Epidermal melanocyte (primary cell): ENCODE measurements at regions not wholly inside any gene's neighbourhood (a gene's known extent, or its start where the extent isn't known, plus 50 kb on each side); places are given as distances from the start of the nearest gene placed in this dataset.

Source experiments
- DNase-seq: peaks from one replicate; pipeline ENCODE4 v3.0.0; 2011; ENCODE audit warnings: low spot score; ENCODE audit not compliant: insufficient read length

DNA sequence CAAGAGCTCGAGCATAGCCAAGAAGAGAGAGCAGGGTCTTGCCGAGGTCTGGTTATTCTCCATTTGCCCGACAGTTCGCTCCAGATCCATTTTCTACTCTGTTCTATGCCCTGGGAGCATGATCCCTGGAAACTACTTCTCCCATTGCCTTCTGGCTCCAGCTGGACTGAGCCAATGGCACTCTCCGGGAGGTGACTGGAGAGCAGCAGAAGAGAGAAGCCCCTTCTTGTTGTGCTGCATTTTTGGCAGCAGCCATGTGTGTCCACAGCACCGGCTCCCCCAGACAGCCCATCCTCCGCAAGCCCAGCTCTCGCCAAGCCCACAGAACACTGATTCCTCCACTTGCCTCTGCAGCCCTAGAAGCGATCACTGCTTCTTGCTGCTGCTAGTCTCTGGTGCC is 345.5 kb downstream of the TNS1 start:
- no peak for DNase-seq

DNA sequence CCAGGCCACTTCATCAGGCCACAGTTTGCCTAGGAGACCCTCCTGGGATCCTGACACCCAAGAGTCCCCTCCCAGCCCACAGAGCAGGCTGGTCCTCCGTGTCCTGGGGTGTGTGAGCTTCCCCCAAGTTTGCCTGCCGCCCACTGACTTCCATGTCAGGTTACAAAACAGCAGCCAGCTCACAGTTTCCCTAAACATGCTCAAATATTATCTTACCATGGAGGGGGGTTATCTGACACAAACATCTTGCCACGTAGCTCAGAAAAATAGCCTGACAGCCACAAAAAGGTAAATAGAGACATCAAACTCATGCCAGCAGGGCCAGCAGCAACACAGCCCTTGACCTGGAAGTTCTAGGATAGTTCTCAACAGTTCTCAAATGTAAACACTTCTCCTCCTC is 346.5 kb downstream of the TNS1 start:
- DNase-seq, result no peak

DNA sequence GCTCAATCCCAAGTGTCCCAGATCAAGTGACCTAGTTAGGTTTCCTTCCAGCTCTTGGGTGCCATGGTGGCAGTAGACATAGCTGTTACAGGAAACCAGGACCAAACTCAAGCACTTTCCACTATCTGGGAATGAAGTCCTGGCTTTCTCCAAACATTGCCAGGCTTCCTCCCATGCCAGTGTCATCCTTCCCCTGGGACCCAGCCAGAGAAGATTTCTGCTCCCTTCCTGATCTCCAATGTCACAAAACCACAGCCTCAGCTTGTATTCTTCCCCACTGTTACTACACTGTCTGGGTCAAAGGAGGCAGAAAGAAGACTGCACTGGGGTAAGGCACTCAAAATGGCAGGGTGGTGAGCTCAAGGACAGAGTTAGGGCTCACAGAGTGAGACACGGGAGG is 347.1 kb downstream of the TNS1 start:
- DNase-seq, result no peak

DNA sequence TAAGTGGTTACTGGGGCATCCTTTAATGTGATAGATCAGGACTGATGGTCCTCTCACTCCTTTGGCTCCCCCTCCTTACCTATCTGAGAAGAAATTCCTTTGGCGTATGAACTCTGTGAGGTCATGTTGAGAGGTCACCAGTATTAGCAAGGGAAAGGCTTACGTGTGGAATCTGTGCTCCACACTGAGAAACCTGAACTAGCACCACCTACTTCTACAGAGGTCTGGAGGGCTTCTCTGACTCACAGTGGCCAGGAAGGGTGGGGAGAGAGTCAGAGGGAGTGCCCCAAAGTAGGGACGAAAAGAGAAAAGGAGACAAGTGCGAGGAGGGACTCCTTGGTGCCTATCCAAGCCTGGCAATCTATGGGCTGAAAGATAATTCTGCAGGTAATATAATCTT is 348.6 kb downstream of the TNS1 start:
- no peak for DNase-seq

DNA sequence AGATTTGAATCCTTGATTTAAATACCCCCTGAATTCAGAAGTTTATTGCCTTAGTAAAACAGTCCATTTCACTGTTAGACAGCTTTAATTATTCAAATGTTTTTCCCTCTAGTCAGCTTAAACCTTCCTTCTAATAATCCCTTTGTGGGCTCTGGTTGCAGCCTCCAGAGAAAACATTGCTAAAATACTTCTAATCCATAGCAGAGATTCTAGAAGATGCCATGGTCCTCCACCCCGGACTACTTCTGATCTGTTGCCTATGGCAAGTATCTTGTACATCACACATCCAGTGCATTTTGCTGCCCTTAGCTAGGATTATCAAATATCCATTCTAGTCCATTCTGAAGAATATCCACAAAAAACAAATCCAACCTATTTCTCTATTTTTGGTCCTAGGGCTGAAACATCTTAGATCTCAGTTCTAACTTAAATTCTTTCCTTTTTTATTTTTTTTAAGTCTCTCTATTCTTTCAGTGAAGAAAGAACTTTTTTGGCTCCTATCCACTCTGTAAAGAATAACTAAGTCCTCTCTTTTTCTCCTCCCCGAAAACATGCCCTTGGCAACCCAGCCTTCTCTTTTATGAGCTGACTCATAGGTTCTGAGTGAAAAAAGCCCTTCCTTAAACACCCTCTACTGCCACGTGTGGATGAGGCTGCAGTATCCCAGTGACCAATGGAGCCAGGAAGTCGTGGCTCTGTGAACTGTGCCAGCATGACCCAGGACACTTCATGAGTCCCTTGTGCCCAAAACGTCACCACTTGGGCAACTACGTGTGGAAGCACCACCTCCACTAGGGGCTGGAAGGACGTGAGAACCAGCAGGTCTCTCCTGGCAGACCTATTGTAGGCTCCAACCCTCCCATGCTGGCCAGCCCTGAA is 349.8 kb downstream of the TNS1 start:
- DNase-seq, result peak; percentile 83

DNA sequence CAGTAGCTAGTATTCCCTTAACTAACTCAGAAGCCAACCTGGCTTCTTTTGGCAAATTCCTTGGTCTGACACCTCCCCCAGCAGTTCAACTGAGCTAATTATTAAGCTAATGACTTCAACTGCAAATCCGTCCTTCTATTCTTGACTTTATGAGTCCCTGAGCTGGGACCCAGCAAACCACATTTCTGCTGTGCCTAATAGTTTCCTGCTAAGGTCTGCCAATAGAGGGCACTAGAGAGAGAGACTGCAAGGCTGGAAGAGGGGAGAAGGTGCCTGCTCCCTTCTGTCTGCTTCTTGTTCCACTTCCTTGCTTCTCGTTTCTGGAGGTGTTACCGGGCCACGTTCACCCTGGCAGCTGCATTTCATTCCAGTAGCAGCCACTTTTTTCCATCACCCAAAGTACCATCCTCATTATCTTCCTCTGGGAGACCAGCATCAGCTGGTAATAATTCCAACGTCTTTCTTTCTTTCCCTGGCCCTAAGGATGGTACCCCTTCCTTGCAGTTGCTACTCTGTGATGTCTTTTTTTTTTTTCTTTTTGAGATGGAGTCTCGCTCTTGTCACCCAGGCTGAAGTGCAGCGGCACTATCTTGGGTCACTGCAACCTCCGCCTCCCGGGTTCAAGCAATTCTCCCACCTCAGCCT is 352.0 kb downstream of the TNS1 start:
- DNase-seq, result peak; percentile 38

DNA sequence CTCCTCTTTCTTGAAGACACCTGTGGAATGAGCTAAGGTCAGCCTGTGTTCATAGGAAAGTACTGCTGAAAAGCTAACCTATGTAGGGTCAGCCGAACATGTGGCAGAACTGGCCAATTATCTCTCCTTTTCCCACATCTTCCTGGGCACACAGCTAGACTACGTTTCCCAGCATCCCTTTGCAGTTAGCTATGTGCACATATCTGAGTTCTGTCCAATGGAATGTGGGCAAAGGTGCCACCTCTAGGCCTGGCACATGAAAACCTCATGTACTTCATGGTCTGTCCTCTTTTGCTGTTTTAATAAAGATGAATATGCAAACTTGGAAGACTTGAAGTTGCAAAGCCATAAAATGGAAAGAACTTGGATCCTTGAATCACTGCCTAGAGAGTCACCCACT is 352.6 kb downstream of the TNS1 start:
- DNase-seq, result no peak

DNA sequence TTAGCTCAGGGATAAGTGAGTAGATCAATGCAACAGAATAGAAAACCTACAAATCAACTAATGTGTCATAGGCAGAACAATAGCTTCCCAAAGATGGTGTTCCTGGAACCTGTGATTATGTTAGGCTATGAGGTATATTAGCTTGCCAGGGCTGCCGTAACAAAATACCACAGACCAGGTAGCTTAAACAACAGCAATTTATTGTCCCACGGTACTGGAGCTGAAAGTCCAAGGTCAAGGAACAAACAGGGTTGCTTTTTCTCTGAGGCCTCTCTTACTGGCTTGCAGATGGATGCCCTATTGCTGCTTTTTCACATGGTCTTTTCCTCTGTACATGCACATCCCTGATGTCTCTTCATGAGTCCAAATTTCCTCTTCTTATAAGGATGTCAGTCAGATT is 354.9 kb downstream of the TNS1 start:
- no peak for DNase-seq

DNA sequence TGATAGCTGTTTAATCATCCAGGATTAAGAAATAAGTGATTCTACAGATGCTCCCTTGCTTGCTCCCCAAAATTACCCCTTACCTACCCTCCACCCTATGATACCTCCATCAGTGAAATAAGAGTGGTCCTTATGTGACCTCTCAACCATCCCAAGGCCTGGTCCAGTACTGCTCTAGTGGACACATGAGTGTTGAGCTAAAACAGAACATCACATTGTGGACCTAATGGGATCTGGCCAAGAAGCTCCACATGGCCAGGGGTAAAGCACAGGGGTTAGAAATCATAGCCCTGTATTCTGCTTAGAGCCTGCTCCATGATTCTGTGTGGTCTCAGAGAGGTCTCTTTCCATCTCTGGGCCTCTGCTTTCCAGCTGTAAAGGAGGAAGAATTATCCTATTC is 355.6 kb downstream of the TNS1 start:
- no peak for DNase-seq

DNA sequence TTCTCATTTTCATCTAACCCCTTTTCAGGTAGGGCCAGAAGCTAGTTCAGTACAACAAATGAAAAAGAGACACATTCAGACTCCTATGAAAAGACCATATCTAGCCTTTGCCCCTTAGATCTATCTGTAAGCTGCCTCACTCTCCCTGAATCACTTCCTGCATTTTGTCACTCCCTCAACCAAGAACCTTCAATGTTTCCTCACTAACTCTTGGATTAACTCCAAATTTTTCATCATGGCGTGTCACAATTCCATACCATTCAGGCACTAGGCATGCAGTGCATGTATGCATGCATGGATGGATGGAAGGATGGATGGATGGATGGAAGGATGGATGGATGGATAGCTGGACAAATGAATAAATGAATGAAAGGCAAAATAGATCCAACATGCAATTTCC is 356.9 kb downstream of the TNS1 start:
- DNase-seq, result no peak

DNA sequence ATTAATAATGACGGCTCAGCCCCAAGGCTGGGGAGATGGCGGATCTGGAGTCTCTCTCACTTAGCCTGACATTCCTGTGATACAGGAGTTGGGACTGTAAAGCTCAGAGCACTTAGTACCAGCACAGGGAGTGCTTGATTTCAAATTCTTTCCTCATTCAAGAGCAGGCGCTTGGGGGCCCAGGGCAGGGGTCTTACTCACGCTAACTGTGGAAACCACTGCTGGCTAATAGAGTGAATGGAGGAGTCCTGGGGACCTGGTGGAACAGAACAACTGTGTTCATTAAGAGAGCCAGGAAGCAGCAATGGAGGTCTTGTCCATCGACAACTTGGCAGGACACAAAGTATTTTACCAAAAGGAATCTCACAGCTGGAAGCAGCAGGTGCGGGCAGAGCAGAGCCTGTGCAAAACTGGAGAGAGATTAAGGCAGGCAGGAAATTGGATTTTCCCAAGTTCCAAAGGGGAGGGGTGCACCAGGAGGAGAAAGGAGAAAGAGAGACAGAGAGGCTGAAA is 358.9 kb downstream of the TNS1 start:
- no peak for DNase-seq

DNA sequence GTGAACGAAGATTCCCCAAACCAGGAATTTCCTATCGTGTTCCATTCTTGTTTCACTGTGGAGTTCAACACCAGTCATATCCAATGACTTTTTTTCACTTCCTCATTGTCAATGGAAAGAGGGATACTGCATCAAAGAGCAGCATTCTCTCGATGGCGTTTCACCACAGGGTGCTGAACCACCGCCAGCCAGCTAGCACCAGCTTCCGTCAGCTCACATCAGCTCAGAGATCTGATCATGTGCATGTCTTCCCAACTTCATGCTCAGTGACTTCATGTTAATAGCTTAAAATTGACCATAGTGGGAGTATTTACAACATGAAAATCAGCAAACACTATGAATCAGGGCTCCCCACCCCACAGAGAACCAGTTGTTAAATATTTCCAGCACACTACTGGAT is 359.9 kb downstream of the TNS1 start:
- DNase-seq, result no peak

DNA sequence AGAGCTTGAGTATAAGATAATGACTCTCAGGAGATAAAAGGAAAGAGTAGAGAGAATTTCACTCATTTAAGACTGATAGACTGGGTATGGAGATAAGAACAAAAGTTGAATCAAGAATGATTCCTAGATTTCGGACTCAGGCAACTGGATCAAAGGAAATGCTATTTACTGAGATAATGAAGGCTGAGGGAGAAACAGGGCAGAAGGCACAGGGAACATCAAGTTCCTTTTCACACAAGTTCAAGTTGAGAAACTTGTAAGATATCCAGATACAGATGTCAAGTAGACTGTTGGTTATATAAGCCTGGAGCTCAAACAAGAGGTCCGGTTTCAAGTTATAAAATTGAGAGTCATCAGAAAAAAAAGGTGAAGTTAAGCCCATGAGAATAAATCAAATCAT is 360.8 kb downstream of the TNS1 start:
- DNase-seq, result no peak

DNA sequence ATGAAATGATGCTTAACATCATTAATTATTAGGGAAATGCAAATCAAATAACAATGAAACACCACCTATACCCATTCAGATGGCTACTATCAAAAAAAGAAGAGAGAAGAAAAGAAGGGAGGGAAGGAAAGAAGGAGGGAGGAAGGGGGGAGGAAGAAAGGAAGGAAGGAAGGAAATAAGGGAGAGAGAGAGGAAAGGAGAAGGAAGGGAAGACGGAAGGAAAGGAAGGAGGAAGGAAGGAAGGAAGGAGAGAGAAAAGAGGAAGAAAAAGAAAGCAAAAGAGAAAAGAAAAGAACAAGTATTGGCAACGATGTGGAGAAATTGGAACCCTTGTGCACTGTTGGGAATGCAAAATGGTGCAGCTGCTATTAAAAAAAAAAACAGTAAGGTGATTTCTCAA is 363.3 kb downstream of the TNS1 start:
- no peak for DNase-seq

DNA sequence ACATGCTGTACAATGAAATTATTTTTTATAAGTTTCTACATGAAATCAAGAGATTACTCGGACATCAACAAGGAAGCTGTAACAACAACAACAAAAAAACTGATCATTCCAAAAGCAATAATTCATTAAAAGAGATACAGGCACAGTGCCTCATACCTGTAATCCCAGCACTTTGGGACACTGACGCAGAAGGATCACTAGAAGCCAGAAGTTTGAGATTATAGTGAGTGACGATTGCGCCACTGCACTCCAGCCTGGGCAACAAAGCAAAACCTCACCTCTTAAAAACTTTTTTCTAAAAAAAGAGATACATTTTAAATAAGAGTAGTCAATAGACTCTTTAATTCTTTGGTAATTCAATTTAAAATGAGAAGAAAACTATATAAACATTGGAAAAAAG is 364.3 kb downstream of the TNS1 start:
- no peak for DNase-seq

DNA sequence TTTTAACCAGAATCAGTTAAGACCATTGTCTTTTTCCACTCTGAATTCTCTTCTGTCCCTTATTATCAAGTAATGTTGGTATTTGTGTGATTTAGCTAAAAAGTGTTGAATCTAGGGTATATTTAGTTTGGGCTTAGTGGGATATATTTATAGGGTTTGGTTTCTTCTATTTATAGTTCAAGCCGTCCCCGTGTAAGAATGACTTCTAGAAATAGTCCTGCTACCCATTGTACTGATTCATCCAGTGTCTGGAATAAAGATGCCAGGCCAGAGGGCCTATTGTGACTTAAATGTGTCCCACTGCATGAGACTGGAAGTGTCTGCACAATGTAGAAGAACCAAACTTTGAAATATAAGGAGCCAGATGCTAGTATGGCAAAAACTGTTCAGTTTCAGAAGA is 364.8 kb downstream of the TNS1 start:
- DNase-seq, result no peak

DNA sequence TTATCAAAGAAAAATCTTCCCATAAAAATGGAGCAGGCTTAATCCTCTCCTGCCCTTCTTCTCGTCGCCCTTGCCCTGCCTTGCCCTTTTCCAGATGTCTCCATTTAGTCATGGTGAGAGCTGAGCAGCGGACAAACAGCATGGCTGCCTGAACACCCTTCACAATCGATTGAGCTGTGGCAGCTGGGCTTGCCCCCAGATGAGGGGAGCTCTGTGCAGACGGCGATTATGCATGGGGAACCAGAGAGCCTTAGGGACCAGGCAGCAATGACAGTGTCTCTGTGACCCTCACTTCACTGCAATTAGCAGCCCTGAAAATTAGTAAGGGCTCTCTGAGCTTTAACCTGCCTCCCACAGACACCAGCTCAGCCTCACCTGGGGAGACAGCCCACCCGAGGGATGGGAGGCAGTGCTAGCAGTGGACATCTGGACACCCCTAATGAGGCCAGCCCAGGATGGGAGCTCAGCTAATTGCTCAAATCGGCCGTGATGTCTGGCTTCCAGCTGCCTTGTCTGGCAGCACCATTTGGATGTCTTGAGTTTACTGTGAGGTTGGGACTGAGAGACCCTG is 365.7 kb downstream of the TNS1 start:
- no peak for DNase-seq

DNA sequence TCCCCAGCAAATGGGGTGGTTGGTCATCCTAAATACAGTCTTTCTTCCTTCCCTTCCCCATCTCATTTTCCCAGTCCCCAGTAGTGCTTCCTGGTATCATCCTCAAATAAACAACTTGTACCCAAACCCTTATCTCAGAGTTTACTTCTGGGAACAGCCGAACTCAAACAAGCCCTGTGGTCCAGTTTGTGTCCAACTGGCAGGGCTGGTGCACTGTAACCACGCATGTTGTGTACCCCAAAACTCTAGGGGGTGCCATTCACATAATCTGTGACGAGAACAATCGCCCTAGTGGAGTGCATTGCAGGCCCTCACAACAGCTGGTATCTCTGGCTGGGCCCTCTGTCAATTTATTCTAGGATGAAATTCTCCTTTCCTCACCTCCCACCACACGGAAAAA is 366.2 kb downstream of the TNS1 start:
- no peak for DNase-seq

DNA sequence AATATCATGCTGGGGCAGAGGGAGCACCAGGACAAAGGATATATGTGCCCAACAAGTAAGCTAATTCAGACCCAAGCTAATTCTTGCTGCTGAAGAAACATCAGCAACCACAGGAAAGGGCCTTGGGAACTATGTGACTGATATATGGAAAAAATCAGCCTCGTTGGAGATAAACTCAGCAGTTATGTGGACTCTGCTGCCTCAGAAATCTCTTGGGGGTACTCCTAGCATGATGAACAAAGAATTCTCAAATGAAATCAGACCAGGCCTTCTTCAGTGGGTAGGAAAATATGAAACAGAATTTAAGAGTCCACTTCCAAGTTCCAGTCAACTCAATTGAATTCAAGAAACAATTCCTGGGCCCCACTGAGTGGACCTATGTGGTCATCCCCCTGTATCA is 367.9 kb downstream of the TNS1 start:
- DNase-seq, result no peak

DNA sequence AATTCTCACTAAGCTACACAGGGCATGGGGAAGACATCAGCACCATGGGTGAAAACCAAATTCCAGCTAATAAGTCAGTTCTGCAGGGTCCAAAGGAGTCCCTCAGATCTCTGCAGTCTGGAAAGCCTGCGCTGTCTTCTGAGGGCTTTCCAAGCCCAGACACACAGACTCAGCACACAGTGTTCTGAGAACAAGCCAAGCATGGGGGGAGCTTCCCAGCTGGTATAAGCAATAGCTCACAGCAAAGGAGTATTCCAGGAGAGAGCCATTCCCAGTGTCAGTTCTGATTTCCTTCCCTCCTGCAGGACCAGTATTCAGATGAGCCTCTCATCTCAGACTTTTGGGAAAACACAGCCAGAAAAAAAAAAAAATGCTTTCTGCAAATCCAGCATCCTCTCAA is 370.8 kb downstream of the TNS1 start:
- DNase-seq, result no peak

DNA sequence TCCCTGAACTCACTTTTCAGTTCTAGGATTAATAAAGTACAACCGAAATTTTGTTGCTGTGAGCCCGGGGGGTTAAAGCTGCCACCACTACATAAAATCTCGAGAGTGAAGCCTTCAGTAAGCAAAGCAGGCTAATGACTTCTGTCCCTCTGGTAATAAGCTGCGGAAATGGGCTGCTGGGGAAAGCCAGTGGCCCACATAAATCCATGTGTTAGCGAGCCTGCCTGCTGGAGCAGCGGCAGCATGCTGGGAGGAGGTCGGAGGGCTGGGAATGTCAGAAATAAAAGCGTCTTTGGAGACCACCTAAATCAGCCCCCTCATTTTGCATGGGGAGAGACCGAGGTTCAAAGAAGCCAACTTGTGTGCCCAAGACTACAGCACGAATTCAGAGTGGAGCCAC is 371.7 kb downstream of the TNS1 start:
- no peak for DNase-seq

DNA sequence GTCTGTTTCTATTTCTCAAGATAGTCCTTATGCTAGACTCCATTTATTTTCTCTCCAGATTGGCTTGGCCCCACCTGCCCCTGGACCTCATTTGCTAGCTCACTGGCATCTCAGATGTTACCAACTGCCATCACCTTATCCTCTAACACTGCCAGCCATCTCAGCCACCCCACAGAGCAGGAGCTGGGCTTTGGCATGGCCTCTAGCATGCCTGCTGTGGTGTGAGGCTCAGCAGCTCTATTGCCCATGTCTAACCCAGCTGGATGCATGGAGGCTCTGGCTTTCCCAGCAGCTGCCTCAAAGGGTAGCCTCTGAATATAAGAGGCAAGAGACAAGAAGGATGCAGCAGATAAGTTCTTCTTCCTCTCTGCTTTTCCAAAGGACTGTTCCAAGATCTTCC is 373.4 kb downstream of the TNS1 start:
- no peak for DNase-seq

DNA sequence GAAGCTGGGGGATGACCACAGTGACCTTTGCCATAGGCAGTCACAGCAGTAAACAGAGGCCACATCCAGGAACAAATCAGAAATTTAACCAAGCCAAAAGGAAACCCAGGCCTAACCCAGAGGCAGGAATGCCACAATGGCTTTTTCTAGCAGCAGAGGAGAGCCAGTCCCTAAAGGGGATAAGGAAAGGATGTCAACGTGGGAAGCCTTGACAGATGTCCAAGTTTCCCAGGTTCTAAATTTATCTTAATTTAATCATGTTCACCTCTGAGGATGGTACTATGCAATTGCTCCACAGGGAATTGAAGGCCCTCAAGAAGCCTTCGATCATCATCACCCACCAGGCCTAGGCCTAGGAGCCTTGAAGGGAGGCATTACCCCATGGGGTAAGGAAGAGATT is 374.7 kb downstream of the TNS1 start:
- DNase-seq, result no peak
